ENCODE measurements at regions not wholly inside any gene's neighbourhood (a gene's known extent, or its start where the extent isn't known, plus 50 kb on each side); places are given as distances from the start of the nearest gene placed in this dataset.

DNA sequence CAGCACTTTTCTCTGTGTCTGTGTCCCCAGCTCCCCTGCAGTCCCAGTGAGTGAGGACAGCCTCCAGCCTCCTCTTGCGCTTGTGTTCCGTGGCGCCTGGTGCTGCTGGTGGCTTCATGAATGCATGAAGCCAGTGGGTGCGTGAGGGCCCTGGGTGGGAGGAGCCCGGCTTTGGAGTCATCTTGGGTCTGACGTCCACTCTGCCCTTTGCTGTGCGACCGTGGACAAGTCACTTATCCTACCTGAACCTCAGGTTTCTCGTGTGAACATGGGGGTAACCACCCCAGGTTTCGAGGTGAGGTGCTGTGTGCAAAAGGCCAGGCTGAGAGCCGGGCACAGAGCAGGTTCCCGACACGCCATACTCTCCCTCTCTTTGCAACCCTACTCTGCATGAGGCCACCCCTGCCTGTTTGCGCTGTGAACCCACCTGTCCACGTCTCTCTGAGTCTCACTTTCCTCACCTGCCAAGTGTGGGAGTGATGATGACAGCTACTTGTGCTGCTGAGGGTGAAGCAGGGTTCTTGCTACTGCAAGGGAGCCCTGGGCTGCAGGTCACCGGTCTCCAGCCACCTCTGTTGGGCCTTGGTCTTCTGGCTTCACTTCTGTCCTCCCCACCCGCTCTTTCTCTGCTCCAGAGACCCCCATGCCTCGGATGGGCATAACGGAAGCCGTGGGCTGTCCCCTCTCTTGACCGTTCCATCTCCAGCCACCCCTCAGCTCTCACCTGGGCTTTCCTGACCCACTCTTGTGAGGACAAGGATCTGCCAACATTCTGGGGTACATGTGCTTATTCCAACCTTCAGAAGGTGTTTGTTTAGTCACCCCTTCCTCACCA lies 537.6 kb downstream of the TBC1D22A start:
- TF ChIP-seq, protein P1, sequence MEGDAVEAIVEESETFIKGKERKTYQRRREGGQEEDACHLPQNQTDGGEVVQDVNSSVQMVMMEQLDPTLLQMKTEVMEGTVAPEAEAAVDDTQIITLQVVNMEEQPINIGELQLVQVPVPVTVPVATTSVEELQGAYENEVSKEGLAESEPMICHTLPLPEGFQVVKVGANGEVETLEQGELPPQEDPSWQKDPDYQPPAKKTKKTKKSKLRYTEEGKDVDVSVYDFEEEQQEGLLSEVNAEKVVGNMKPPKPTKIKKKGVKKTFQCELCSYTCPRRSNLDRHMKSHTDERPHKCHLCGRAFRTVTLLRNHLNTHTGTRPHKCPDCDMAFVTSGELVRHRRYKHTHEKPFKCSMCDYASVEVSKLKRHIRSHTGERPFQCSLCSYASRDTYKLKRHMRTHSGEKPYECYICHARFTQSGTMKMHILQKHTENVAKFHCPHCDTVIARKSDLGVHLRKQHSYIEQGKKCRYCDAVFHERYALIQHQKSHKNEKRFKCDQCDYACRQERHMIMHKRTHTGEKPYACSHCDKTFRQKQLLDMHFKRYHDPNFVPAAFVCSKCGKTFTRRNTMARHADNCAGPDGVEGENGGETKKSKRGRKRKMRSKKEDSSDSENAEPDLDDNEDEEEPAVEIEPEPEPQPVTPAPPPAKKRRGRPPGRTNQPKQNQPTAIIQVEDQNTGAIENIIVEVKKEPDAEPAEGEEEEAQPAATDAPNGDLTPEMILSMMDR (IDR thresholded peaks at IDR 0.05), result no peak
- TF ChIP-seq POLR2A (IDR thresholded peaks at IDR 0.05), result no peak
- no peak for TF ChIP-seq EP300 (IDR thresholded peaks at IDR 0.05)
- no peak for TF ChIP-seq POLR2AphosphoS5 (IDR thresholded peaks at IDR 0.05)
